Right renal pelvis (tissue), 4 donors: ENCODE measurements at regions not wholly inside any gene's neighbourhood (a gene's known extent, or its start where the extent isn't known, plus 50 kb on each side); places are given as distances from the start of the nearest gene placed in this dataset.
"Not testable (repeated sequence)": the region's sequence is repeated elsewhere in the genome, so short reads cannot be mapped to it uniquely, and the experiment has no call there.

Experiments used
- DNase-seq, 4 donors: peaks; one replicate each; pipeline ENCODE4 v3.0.0-alpha.2; 2013; ENCODE audit warnings: low read depth in 4 of 4, low spot score in 3 of 4, missing footprints in 1 of 4

DNA sequence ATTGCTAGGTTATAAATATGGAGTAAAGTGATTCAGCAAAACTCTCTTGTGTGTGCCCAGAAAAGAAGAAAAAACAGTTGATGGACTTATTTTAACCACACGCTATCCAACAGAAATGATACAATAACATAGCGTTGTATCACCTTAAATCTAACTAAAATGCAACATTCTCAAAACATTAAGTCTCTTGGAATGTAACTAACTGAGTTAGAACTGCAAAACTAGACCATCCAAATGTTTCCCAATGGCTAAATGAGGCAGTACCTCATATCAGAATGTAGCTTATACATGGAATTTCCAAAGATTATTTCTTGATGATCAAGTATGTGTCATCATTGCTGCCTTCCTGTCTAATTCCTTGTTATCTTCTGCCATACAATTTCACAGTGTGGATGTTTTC lies 187.9 kb downstream of the CNTN3 start:
- no peak for DNase-seq

DNA sequence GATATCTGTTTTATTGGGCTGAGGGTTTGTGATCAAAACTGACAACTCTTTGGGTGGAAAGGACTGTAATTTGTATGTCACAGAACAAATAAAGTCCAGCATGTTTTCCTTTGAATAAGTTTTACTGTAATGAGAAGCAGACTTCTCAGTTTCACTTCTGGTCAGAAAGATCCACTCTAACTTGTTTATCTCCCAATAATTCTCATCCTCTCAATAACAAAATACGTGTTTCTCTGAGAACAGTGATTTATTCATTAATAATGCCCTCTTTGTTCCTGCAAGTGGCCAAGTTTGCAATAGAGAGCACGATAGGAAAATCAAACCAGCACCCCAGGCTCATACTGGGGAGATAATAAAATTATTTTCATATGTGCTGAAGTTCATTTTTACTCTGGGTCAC lies 190.6 kb downstream of the CNTN3 start:
- DNase-seq: no peak

DNA sequence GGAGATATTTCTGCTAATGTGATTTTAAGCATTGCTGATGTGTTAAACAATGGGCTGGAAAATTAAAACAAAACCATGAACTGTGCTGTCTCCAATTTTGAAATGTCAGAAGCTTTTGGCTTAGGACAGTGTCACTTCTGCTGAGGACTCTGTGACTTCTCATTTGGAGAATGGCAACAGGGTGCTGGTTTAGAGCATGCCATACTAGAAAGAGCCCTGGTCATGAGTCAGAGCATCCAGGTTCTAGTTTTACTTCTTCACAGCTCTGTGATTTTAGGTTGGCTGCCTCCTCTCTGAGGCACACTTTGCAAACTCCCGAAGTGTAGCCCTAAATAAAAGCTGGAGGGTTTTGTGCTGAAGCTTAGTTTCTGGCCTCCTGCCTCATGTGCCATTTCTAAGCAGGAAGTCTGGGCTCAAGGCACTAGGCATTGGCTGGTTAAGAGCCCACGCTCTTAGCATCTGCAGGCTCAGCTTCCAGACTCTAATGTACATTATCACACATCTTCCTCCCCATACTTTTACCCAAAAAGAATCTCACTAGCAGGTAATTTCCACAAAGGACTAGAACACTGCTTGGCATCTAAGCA lies 193.8 kb downstream of the CNTN3 start:
- DNase-seq: no peak

DNA sequence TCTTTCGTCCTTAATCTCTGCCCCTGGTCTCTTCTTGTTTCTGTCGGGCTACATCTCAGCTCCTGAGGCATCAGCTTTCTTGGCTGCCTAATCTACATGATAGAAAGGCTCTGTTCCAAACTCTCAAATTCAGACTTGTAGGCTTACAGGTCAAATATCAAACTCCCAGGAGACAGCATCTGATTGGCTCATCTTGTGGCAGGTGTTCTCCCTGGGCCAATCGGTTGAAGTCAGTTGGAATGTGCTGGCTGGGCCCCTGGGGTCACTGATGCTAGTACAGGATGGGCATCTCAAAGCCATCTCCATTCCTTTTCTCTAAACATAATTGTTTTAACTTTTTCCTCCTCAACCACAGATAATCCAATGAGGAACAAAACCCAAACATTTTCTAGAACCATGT lies 198.7 kb downstream of the CNTN3 start:
- no peak for DNase-seq

DNA sequence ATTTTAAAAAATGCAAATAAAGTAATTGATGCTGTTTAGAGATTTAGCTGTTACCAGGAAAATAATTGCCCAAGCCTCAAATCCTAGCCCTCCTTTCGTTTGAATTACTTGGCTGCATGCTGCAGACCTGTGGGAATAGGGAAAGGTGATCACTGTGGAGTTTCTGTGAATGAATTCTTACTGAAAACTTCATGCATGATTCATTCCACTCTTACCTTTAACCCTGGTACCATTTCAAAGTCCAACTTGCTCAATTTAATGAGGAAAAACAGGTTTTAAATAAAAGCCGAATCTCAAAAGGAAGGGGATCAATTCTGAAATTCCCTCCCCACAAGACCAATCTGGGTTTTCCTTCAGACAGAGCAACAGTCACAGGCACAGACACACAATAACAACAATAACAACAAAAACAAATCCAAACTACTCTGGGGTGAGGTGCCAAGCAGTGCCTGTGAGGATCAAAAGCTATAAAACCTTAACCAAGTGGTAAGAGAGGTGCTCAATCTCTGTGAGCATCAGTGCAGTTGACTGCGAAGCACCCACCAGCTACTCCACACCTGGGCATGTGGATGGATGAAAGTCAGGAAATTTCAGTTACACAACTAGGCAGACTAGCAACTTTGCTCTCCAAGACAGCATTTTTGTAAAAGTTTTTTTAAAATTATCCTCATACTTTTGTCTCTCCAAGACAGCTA lies 200.8 kb downstream of the CNTN3 start:
- DNase-seq: no peak

DNA sequence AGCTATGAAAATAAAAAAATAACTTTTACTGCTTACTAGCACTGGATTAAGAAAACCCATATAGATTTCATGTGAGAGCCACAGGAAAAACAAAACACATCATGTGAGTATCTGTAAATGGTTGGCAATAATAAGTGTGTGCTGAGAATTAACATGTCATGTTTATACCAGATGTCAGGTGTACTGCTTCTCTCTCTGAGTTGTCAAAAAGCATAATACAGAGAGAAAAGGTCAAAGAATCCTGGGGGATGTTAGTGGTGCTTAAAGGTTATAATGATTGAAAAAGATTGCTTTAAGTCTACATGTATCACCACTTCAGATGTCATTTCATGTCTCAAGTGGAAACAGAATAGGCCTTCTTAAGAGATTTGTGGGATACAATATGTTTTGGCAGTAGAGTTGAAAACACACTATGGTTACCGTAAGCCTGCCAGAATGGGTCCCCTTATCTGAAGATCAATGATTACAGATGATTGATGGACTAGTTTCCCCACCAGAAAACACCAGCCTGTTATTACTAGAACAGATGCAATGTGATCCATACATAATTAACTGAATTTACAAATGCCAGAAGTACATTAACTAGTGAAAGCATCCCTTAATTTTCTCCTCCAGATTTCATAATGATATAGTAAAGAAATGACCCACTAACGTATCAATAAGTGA lies 204.1 kb downstream of the CNTN3 start:
- no peak for DNase-seq

DNA sequence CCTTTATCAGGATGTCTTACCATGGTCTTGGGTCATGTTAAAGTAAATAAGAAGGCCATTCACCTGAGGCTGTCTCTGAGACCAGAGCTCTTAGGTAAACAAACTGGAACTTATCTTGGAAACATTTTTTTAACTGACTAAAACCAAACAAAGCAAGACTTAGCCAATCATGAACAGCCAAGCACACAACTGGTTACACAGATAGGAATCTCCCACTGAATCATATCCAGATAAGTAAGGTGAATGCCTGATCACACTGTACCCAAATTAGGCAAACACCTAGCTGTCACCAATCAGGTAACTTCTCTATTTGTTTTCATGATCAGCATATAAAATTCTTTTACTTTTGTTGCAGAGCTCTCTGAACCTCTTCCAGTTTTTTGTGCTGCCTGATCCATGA lies 205.4 kb downstream of the CNTN3 start:
- DNase-seq: no peak

DNA sequence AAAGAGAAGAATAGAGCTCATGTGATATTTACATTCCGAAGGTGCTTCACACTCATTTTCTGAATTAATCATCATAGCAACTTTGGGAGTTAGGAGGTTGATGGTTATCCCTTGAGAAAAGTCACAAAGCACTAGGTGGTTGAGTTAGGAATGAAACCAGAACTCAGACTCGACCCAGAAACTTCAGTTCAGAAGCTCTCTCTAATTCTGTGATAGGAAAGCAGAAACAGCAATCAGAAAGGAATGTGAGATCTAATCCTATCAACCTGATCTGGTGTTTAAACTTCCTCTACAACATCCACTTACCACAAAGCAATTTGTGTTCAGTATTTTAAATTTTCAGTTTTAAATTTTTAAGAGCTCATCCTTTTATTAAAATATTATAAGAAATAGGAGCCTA lies 211.2 kb downstream of the CNTN3 start:
- DNase-seq: no peak

DNA sequence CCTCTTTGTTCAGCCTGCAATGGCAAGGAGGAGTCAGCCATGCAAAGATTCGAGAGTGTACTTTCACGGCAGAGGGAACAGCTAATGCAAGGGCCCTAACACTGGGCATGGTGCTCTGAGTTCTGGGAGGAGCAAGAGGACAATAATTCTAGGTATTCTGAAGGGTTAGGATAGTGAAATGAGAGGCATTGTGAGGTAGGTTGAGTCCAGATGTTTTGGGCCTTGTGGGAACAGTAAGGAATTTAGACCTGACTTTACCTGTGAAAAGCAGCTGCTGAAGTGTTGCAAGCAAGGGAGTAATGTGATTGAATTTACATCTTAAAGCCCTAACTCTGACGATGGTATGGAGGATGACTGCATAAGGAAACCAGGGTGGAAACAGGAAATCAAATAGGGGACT lies 211.6 kb downstream of the CNTN3 start:
- DNase-seq: no peak

DNA sequence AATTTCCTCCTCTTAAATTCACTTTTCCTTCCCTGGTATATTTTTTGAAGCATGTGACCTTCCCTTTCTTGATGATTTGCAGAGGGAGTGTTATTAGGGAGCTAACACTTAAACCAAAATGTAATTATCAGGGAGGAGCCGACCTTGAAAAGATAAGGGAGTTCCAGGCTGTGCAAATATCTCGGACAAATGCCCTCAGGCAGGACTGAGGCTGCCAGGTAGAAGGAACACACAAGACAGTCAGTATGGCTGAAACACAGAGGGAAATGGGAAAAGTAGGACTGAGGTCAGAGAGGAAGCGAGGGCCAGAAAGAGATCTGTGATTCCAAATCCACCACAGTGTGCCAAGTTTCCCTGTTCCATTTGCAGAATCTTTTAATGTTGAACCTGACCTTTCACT lies 221.0 kb downstream of the CNTN3 start:
- DNase-seq: no peak

DNA sequence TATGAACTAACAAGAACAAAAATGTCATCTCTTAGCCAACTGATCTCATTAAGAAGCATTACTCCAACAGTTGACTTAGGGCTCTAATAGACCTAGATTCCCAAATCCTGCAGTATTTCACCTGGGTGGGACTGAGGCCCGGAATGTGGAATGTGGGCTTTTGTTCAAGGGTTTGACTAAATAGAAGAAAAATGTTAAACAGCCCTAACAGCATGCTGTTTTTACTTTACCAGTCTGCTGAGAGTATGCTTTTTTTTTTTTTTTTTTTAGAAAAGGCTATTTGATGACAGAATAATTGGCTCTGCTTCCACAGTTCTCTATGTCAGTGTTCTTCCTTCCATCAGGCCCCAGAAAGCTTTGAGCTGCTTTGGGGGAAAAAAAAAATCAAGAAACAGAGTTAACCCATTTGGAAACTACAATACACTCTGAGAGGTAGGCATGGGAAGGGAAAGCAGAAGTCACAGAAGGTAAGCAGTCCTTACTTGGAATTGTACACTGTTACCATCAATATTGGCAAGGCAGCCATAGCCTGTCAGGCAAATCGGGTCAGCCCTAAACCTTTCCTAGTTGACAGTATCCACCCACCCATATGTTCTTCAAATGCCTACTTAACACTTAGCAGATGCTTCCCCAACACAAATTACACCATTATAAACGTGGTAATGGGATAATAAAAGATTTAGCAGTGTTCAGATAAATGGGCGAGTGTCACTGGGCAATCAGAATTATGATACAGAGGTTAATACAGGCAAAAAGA lies 224.2 kb downstream of the CNTN3 start:
- DNase-seq: no peak

DNA sequence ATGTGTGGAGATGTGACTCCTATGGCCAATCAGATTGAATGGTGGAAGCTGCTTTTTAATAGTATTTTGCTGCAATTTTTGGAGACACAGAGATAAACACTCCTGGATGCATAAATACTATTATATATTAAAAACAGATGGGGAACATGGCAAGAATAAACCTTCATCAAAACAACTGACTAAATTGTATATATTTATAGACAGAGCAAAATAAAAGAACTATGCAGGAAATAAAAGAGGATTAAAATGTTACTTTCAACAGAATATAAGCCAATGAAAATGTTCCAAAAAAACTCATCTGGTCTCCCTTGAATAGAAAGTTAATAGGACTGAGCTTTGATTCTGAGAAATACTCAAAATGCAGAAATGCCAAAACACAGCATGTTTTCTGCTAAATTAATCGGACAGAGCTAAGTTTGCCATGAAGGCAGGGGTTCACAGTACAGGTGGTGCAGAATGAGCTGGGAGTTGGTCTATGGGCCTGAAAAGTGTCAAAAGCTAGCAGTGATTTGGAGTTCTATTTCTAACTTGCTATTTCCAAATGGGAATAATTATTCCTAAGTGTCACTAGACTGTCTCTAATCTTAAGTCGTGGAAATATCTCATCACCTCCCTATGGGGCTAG lies 227.2 kb downstream of the CNTN3 start:
- DNase-seq: no peak

DNA sequence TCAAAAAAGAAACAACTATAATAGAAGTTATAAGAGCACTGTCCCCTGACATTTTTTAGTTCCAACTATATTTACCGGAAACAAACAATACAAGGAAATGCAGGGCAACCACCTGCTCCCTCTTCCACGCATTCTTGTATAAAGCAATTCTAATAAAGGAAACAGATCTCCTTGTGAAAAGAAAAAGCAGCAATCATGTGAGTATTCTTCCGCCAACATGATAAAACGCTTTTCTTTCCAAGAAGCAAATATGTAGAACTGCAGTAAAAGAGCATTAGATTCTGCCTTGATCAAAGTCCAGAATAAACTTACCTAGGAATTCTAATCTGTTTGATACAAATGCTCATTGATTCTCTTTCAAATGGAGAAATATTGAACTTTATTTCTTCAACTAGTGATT lies 230.3 kb downstream of the CNTN3 start:
- DNase-seq: no peak

DNA sequence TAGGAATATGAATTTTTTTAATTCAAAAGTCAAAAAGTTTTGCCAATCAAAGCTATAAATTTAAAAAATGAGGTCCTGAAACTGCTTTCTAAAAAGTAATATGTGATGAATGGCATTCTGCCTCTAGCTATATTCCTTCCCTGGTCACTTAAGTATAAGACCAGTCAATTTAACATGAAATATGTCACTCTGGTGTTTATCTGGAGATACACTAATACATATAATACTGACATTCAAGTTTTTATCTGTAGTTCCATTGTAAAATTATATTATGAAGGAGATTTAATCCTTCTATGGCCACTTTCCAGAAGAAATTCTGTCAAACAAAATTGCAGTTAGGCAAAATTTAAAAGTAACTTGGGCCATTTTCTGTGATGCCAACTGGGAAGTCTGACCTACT lies 236.8 kb downstream of the CNTN3 start:
- no peak for DNase-seq

DNA sequence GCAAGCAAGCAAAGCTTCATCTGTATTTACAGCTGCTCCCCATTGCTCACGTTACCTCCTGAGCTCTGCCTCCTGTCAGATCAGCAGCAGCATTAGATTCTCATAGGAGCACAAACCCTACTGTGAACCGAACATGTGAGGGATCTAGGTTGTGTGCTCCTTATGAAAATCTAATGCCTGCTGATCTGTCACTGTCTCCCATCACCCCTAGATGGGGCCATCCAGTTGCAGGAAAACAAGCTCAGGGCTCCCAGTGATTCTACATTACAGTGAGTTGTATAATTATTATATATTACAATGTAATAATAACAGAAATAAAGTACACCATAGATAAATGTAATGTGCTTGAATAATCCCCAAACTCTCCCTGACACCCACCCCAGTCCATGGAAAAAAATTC lies 238.1 kb downstream of the CNTN3 start:
- not testable (repeated sequence) for DNase-seq

DNA sequence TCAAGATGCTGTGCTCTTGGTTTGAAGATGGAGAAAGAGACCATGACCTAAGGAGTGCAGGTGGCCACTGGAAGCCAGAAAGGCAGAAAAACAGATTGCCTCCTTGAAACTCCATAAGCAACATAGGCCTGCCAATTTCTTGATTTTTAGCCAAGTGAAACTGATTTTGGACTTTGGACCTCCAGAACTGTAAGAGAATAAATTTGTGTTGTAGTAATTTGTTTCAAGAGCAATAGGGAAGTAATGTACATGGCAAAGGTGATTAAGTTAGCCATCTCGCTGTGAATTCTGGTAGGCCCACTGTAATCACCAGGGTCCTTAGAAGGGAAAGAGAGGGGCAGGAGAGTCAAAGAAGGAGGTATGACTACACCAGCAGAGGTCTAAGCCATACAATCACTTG lies 238.8 kb downstream of the CNTN3 start:
- no peak for DNase-seq

DNA sequence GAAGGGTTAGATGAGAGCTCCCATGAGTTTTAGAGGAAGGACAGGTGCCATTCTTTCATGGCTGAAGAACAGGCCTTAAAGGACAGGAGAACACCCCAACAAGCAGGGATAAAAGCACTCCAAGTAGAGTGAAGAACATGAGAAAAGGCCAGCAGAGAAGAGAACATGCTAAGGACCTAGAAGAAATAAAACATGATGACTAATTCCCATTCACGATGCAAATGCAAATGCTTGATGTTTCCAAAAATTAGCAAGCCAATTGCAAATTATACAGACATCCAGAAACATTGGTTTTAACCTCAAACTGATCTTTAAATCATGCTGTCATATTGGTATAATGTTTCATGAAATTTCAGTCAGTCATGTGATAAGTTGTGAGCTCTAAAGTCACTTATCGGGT lies 241.7 kb downstream of the CNTN3 start:
- DNase-seq: no peak

DNA sequence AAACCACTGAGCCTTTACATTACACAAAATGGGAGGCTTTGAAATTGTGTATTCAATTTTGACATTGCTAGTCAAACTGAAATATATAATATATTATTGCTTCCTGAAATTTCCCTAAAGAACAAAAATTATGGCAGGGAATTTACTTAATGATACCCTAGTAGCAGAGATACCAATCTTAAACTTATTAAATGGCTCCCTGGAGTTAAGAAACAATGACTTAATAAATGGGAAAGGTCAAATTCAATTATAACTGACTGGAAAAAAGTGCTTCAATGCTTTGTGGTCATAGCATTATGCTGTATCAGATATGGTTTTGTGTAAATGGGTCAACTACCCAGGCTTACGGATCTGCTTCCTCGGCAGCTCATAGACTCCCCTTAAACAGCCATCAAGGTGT lies 244.1 kb downstream of the CNTN3 start:
- no peak for DNase-seq

DNA sequence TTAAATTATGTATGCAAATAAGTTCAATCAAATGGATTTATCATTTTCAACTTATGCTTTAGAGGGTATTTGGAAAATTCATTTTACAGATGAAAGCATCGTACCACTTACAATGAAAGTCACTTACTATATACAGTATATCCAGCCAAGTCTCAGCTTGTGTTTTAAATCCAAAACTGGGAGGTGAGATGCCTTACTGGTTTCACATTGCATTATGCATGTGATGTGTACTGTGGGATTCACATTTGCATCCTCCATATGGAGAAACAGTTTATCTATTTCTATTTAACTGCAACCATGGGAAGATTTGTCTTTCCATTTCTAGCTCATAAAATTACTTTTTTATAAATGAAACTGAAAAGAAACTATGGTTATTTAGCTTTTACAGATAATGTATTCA lies 248.1 kb downstream of the CNTN3 start:
- DNase-seq: no peak

DNA sequence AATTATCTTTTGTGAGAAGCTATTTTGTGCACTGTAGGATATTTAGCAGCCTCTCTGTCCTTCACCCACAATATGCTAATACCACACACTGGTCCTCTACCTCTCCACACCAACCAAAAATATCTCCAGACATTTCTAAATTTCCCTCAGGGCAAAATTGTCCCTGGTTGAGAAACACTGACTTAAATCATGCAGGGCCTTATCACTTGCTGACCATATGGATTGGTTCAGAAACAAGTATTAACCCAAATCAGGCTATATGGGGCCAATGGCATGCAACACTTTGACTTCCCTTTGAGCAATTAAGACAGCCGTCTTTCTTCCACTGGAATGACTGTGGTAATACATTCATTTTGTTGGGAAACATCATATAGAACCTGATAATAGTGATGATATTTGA lies 251.1 kb downstream of the CNTN3 start:
- no peak for DNase-seq

DNA sequence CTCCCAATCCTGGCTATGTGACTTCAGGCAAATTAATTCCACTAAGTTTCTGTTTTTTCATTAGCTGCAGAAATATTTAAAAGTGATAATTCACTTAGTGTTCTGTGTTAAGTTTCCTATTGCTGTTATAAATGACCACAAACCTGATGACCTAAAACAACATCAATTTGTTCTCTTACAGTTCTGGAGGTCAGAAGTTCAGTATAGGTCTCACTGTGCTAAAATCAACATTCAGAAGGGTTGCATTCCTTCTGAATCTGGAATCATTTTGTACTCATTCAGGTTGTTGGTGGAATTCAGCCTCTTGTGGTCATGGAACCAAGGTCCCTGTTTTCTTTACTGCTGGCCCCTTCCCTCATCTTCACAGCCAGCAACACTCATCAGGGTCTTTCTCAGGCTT lies 254.1 kb downstream of the CNTN3 start:
- no peak for DNase-seq
